ENCODE measurements at regions not wholly inside any gene's neighbourhood (a gene's known extent, or its start where the extent isn't known, plus 50 kb on each side); places are given as distances from the start of the nearest gene placed in this dataset.

GRCh38 chr13:40024204-40024966, 368.9 kb downstream of the COG6 start:
- DNase-seq: no peak
- Histone ChIP-seq H3K9me3 (ENCODE audit: control insufficient read depth in 2 of 3, insufficient read depth in 1 of 3, low read length in 3 of 3) (peaks cover 0 to 7% (median 3%) of the 10 kb centered on the region in 3 donors), H3K9ac (ENCODE audit: low read length in 3 of 3) (no peak overlapping the region), H3K4me3 (ENCODE audit: low read length in 3 of 3) (no peak overlapping the region), H3K27ac (ENCODE audit: low read depth in 2 of 2, low read length in 2 of 2) (no peak overlapping the region), H3K36me3 (ENCODE audit: control insufficient read depth in 2 of 3, insufficient read depth in 3 of 3, low read length in 3 of 3) (no peaks in the 10 kb centered on the region), H3K27me3 (ENCODE audit: control insufficient read depth, insufficient read depth, low read length) (no peaks in the 10 kb centered on the region), H3K4me1 (ENCODE audit: control insufficient read depth in 2 of 3, insufficient read depth in 2 of 3, low read depth in 1 of 3, low read length in 3 of 3) (no peaks in the 10 kb centered on the region)
- intact Hi-C loops (cut with DNase I): no loop called here
- no peak for FAIRE-seq
- TF ChIP-seq CTCF (IDR thresholded peaks at IDR 0.05; ENCODE audit: borderline replicate concordance, extremely low read depth, insufficient read depth): no peak

GRCh38 chr13:40024967-40025714, 369.7 kb downstream of the COG6 start:
- Histone ChIP-seq H3K9ac (ENCODE audit: low read length in 3 of 3) (no peak overlapping the region), H3K9me3 (ENCODE audit: control insufficient read depth in 2 of 3, insufficient read depth in 1 of 3, low read length in 3 of 3) (peaks cover 0 to 7% (median 3%) of the 10 kb centered on the region in 3 donors), H3K4me3 (ENCODE audit: low read length in 3 of 3) (no peak overlapping the region), H3K4me1 (ENCODE audit: control insufficient read depth in 2 of 3, insufficient read depth in 2 of 3, low read depth in 1 of 3, low read length in 3 of 3) (no peaks in the 10 kb centered on the region), H3K36me3 (ENCODE audit: control insufficient read depth in 2 of 3, insufficient read depth in 3 of 3, low read length in 3 of 3) (no peaks in the 10 kb centered on the region), H3K27me3 (ENCODE audit: control insufficient read depth, insufficient read depth, low read length) (no peaks in the 10 kb centered on the region), H3K27ac (ENCODE audit: low read depth in 2 of 2, low read length in 2 of 2) (no peak overlapping the region)
- TF ChIP-seq CTCF (IDR thresholded peaks at IDR 0.05; ENCODE audit: borderline replicate concordance, extremely low read depth, insufficient read depth): no peak
- intact Hi-C loops (cut with DNase I): no loop called here
- DNase-seq (no peak), FAIRE-seq (no peak)

- no peak for FAIRE-seq
- H3K4me3 ChIP-seq (ENCODE audit: low read length in 3 of 3): no peak overlapping the region
- no peak overlapping the region for H3K9ac ChIP-seq (ENCODE audit: low read length in 3 of 3)
- no peaks in the 10 kb centered on the region for H3K27me3 ChIP-seq (ENCODE audit: control insufficient read depth, insufficient read depth, low read length)
- intact Hi-C loops (cut with DNase I): no loop called here
- no peaks in the 10 kb centered on the region for H3K36me3 ChIP-seq (ENCODE audit: control insufficient read depth in 2 of 3, insufficient read depth in 3 of 3, low read length in 3 of 3)
- TF ChIP-seq CTCF (IDR thresholded peaks at IDR 0.05; ENCODE audit: borderline replicate concordance, extremely low read depth, insufficient read depth): no peak
- H3K4me1 ChIP-seq (ENCODE audit: control insufficient read depth in 2 of 3, insufficient read depth in 2 of 3, low read depth in 1 of 3, low read length in 3 of 3): no peaks in the 10 kb centered on the region
- DNase-seq: no peak
- peaks cover 0 to 7% (median 3%) of the 10 kb centered on the region in 3 donors for H3K9me3 ChIP-seq (ENCODE audit: control insufficient read depth in 2 of 3, insufficient read depth in 1 of 3, low read length in 3 of 3)
- H3K27ac ChIP-seq (ENCODE audit: low read depth in 2 of 2, low read length in 2 of 2): no peak overlapping the region
Measured at GRCh38 chr13:40026174-40026585, 370.7 kb downstream of the COG6 start.
